CMK (cell line): ENCODE measurements at regions not wholly inside any gene's neighbourhood (a gene's known extent, or its start where the extent isn't known, plus 50 kb on each side); places are given as distances from the start of the nearest gene placed in this dataset.
"Not testable (repeated sequence)": the region's sequence is repeated elsewhere in the genome, so short reads cannot be mapped to it uniquely, and the experiment has no call there.

Experiments
- DNase-seq: peaks from one replicate; pipeline ENCODE4 v3.0.0-alpha.2; 2010; ENCODE audit warnings: low read depth

DNA sequence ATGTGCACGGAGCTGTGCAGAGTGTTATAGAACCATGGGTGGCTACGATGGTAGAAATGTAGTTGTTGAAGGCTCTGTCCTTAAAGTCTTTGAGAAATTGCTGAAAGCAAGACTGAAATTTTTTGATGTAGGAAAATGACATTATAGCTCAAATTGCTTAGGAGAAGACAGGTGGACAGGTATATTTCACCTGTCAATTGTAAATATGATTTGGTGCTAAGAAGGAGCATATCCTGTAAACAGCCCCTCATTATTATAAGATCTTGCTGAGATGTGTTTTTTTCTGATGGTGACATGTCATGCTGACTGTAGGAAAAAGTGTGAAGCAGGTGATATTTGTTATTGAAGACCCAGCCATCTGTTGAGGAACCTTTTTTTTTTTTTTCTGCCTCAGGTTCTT, 377.9 kb downstream of the PSAT1 start:
- DNase-seq, result no peak

DNA sequence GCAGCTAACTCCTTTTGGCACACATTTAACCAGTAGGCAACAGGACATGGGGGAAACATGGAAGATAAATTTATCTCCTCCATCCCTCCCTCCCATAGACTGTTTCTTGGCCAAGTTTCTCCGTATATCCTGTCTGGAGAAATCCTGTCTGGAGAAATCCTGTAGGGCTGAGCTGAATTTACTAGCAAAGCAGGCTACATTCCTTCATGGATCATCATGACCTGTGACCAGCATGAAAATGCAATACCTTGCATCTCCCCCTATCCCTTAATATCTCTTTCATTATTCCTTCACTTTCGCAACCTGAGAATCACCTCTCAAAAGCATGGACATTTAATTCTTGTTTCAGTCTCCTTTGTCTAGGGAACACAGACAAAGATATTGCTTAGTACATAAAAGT, 379.1 kb downstream of the PSAT1 start:
- no peak for DNase-seq

DNA sequence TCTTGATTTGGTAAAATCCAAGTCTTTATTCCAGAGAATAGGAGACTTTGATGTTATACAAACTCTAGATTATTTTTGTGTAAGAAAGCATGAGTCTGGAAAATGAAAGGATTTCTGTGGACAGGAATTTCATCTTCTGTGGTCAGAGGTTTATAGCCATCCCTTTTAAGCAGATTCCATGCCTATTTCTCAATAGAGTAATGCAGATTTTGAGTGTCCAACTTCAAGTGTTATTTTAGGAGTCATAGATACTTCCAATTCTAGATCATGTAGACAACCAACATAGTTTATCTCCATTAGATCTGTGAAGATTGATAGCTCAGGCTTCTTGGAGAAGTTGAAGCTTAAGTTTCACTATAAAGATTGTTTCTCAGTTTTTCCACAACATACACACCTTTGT, 379.7 kb downstream of the PSAT1 start:
- no peak for DNase-seq

DNA sequence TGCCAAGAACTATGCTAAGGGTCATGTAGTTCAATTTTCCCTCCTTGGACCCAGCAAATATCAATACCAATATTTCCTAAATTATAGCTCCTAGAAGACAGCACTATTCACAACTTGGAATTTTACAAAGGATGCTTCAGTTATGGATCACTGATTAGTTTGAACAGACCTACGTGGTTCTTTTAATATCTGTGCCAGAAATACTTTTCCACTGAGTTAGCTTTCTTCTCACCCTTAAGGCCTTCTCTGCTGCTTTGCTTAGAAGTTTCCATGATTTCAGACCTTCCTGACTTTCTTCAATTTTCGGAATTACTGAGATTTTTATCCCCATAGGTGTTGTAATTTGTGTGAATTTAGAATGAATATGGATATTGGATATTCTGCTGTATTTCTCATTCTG, 380.4 kb downstream of the PSAT1 start:
- DNase-seq, result no peak

DNA sequence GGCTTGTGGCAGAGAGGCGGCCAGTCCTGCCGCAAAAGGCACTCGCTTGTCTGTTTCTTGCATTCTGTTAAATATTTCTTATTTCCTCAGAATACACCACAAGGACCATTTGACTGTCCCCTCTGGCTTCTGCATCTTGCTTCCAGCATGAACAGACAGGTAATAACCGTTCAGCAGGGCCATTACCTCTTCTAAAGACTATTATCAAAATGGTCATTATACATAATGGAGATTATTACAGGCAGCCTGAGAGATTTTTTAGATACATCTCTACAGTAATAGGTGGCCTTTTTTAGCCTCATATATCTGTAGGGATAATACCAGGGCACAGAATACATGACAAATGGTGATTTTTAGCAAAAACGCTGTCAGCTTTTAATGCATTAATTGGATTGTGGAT, 382.0 kb downstream of the PSAT1 start:
- no peak for DNase-seq

DNA sequence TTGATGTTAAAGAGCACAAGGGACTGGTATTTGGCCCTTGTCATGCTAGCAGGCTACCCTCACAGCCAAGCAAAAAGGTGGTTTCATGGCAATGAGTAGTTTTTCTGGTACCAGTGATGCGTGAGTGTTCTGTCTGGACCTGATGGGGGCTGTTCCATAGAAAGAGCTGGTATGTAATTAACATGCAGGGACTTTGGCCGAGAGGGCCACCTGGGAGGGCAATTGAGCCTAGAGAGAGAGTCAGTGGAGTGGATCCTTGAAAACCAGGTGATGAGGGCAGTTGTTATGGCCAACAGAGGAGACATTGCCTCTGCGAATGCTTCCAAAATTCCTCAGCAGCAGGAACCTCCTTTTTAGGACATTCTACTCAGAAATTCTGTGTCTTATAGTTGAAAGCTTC, 383.3 kb downstream of the PSAT1 start:
- no peak for DNase-seq

DNA sequence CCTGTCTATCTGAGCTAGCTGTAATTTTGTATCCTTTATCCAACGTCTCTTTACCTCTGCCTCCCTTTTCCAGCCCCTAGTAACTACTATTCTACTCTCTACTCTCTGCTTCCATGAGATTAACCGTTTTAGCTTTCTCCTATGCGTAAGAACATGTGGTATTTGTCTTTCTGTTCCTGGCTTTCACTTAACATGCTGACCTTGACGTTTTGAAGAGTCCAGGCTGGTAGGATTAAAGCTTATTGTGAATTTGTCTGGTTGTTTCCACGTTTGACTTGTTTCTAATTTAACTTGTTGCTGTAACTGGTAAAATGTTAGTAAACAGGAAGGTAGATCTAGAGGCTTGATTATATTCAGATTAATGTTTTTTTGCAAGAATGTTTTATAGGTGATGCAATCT, 385.3 kb downstream of the PSAT1 start:
- DNase-seq, result no peak

DNA sequence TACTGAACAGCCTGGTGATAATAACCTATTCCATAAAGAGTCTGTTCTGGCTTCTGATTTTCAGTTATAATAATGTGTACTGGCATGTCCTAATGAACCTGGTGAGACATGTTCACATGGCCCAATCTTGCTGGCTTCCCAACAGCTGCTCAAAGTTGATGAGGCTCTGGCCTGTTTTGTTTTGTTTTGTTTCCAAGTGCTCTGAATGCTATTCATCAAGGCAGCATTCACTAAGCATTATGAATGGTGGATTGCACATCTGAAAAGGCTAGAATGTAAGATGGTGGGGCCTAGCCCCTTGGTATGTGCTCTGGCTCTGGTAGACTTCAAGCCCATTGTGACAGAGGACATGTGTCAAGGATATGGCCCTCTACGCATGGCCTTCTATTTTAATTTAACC, 388.5 kb downstream of the PSAT1 start:
- no peak for DNase-seq

DNA sequence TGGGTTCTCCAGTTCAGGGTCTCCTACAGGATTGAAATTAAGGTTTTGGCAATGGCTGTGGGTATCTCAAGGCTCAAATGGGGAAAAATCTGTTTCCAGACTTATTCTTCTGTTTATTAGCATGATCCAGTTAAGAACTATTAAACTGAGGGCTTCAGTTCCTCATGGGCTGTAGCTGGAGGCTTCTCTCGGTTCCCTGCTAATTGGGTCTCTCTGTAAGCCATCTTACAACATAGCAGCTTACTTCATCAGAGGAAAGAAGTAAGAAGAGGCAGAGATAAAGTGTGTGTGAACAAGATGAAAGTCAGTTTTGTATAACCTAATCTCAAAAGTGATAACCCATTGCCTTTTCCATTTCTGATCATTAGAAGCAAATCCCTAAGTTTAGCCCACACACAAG, 391.9 kb downstream of the PSAT1 start:
- DNase-seq, result no peak

DNA sequence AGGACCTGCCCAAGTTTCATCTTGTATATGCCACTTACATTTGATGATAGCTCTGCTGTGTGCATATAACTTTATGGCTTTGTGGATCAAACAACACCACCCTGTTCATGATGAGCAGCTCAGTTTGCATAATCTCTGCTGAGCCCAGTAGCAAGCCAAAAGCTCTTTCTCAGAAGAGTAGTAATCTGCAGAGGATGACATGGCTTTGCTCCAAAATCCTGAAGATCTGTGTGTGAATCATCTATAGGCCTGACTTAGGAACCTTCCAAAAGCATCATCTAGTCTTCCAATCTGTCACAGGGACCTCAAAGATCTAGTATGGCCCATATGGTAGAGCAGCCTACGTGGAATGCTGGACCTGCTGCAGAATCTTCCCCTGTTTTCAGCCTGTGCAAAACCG, 394.6 kb downstream of the PSAT1 start:
- DNase-seq, result no peak

DNA sequence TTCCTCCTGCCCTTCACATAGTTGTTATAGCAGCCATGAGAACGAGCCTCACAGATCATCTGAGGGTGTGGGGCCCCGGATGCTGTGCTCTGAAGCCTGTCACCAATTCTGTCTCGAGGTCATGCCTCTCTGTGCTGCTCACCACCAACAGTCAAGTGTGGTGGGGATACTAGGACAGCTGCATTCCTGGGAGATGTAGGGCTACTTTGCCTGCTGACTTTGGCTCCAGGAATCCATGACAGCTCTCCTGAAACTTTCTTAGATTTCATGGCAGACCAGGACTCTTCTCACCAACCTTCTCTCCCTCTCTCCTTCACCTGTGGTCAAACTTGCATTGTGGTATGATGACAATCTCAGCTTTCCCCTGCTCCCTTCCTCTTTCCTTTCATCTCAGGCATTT, 395.9 kb downstream of the PSAT1 start:
- DNase-seq, result no peak

DNA sequence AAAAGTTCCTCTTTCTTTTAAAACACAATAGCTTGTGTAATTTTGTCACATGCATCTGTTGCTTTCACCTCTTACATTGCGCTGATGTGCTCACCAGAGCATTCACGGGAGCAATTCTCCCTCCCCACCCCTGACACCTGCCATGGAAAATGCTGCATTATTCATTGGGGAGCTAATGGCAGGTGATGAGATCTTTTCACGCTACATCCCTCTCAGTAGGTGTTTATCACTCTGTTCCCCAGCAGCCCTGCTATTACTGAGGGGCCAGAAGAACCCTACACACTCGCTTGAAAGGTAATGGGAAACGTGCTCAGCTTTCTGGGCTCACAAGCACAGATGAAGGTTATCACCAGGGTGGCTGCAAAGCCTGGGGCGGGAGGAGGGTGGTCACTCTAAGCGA, 398.0 kb downstream of the PSAT1 start:
- DNase-seq, result no peak

DNA sequence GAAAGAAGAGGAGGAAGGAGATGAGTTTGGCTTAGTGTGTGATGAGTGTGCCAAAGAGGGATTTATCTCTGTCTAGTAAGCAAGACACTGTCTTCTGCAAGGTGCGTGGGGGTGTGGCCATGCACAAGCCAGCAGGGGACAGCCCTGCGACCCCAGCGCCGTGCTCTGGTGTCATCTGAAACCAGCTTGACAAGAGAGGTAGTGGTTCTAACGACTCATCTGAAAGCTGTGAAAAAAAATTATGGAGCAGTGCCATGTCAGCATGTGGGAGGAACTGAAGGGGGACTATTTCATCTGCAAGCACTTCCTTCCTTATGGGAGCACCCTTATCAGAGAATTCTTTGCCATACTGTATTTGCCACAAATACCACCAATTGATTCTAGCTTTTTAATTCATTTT, 398.6 kb downstream of the PSAT1 start:
- no peak for DNase-seq

DNA sequence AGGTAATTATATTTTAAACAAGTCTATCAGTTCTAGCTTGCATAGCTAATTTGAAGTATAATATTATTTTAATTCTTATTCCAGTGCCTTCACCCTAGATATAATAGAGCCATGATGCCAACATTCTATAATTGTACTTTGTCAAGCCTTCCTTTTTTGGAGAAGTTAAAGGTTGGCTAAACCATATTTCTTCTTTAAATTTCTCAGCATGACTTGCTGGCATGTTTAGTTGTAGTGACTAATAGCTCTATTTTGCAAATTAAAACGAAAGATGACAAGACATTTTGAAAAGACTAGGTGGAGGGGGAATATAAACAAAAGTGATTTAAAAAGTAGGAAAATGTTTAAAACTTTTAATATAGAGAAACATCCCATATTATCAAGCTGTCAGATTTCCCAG, 400.7 kb downstream of the PSAT1 start:
- no peak for DNase-seq

DNA sequence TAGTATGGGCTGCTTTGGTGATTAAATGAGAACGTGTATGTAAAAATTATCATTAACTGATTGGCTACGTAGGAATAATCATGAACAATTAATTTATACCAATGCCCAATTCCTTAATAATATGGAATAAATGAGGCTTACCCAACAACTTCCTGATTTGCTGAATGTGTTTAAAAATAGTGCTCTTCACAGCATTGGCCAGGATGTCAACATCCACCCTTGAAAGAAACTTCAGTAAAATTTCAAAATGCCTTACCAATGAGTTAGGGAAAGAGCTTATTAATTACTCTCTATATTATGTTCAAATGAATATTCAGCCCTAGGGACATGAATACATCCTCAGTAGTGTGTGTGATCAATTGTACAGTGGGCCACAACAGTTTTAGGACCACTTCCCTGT, 401.4 kb downstream of the PSAT1 start:
- no peak for DNase-seq

DNA sequence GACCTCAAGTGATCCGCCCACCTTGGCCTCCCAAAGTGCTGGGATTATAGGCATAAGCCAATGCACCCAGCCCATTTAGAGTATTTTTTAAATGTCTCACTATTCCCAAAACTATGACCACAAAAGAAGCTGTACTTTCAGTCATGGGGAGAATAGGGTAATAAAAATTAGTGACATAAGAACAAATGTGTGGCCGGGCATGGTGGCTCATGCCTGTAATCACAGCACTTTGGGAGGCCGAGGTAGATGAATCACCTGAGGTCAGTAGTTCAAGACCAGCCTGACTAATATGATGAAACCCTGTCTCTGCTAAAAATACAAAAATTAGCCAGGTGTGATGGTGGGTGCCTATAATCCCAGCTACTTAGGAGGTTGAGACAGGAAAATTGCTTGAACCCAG, 402.3 kb downstream of the PSAT1 start:
- DNase-seq, result not testable (repeated sequence)

DNA sequence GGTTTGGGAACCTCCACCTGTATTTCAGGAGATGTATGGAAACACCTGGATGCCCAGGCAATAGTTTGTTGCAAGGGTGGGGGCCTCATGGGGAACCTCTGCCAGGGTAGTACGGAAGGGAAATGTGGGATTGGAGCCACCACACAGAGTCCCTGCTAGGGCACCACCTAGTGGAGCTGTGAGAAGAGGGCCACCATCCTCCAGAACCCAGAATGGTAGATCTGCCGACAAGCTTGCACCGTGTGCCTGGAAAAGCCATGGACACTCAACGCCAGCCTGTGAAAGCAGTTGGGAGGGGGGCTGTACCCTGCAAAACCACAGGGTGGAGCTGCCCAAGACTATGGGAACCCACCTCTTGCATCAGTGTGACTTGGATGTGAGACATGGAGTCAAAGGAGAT, 407.2 kb downstream of the PSAT1 start:
- DNase-seq, result not testable (repeated sequence)

DNA sequence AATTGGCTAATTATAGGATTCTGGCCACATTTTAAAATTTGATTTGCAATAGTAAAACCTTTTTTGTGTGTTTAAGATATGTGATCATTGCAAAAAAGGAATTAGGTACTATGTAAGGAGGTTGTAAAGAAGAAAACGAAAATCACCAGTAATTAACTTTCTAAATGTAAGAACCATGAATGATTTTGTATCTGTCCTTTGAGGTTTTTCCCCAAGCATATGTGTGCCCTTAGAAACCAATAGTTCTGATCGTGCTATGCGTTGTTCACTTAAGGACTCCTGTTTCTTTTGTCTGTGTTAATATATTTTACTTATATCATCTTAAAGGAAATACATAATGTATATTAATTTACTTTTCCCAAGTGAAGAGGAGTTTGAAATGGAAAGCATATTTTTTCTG, 410.2 kb downstream of the PSAT1 start:
- no peak for DNase-seq

DNA sequence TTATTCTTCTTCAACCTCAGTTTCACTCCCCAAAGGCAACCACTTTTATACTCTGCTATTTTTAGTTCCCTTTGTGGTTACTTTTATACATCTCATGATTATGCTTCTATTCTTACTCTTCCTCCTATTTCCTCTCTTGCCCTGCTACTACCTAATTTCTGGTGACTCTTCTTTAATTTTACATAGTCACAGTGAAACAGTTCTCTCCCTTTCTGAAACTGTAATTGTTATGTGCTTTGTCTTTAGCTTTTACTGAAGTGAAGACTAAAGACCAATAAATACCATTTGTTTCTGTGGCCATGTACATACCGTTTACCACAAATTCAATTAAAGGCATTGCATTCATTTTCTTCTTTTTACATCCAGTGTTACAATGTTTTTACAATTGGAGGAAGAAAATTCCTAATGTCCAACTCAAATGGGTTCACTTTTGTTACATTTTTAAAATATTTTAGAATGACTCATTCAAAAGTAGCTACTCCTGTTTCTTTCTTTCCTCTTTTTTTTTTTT, 410.6 kb downstream of the PSAT1 start:
- DNase-seq, result no peak

DNA sequence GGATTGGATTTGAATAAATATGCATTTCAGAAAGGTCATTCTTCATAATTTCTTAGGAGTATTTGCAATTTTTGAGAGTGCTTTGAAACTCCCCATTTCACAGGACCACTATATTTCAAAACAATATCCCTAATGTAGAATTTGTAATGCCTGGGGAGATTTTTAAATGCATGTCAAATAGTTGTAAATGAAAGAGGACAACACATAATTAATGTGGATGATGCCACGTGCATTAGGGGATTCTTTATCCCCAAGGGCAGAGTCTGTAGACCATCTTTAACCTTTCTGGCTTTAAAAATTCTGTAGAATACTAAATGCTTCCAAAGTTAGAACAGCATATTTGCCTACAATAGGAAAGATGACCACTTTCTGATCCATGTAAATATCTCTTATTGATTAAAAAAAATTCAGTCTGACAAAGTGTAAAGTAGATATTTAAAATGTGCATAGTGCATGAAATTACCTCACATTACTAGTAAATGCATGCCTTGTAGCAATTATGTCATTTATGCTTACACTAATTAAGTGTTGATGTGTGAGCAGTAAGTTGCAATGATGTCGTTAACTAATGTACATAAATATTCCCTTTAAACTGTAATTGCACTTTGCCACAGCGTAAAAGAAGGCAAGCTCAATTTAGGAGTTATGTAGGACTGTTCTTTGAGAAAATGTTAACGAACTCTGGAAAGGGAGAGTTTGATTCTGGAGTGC, 416.1 kb downstream of the PSAT1 start:
- no peak for DNase-seq

DNA sequence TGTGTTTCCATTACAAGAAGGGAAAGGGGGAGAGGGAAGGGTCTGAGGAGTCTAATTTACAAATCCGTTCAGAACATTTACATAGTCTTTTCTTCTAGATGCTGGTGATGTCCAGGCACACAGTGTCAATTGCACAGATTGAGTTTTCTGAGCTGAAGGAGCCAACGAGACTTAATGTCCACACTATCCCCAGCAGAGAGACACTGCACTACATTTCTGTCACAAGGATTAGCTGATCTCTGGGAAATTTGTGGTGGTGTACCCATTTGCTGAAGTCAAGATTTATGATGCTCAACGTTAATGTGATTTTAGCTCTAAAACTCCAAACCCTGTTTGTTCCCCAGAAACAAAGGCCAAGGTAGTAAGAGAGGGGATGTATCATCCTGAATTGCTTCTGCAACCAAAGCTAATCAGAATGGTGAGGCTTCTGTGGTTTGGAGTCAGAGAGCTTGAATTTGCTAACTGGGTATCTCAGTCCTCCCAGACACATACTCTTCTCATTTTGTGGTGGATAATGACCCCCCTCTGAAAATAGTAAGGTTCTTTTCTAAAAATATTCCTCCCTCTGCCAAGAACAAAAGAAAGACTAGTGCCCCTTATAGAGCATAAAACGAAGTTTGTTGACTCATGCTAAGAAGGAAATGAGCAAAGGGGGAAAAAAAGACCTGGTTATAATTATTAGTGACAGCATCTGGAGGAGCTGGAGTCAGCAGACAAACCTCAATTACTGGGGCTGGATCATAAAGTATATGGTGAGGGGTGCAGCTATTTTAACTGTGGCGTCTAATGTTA, 416.9 kb downstream of the PSAT1 start:
- DNase-seq, result no peak

DNA sequence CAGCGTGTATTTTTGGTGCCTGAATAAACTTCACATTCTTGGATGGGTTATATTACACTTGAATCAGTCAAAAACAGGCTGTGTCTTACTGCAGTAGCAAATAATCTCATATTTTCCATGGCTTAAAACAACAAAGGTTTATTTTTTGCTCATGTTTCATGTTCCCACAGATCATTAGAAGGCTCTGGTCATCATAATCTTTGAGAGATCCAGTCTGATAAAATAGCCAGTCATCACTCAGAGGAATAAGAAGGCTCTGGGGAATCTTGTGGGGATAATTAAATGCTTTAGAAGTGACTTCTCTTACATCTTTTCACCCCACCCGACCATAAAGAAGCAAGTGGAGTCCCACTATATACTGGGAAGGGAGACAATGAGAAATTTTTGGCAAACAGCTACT, 417.7 kb downstream of the PSAT1 start:
- no peak for DNase-seq

DNA sequence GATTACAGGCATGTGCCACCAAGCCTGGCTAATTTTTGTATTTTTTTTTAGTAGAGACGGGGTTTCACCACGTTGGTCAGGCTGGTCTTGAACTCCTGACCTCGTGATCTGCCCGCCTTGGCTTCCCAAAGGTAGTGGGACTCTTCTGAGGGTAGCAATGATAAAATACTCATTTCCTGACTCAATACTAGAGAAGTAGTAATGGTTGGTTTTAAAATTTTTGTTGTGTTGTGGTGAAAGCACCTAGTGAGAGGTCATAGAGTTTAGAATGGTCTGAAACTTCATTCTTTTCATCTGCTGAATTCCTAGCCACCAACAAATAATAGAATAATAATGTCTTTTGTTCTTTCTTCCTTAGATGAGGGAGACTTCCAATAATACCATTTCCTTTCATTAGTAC, 422.1 kb downstream of the PSAT1 start:
- not testable (repeated sequence) for DNase-seq

DNA sequence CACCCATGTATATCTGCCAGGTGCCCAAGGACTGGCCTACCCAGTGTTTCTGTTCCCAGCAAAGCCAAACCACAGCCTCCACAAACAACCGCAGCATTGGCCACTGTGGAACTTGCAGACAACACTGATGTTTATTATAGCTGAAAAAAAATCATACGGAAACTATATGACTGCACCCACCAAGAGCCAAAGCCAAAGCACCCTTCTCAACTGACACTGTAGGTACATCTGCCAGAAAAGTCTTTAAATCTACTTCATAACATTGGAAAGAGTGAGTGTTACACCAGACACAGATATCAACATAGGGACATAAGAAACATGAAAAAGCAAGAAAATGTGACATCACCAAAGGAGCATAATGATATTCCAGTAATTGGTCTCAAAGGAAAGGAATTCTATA, 428.0 kb downstream of the PSAT1 start:
- no peak for DNase-seq
